Embryonic facial prominence (tissue), 1 donor: ENCODE measurements at regions not wholly inside any gene's neighbourhood (a gene's known extent, or its start where the extent isn't known, plus 50 kb on each side); places are given as distances from the start of the nearest gene placed in this dataset.
"Not testable (repeated sequence)": the region's sequence is repeated elsewhere in the genome, so short reads cannot be mapped to it uniquely, and the experiment has no call there.

Experiments used
- DNase-seq: peaks from one replicate; pipeline ENCODE4 v3.0.0-alpha.2; 2016; ENCODE audit errors: extremely low spot score

- no peak for DNase-seq
Observed at GRCh38 chr3:167001374-167001773, 378.7 kb downstream of the ZBBX start.

- no peak for DNase-seq
Observed at GRCh38 chr3:166993015-166993630, 387.0 kb downstream of the ZBBX start.

GRCh38 chr3:166986000-166986399 lies 394.1 kb downstream of the ZBBX start:
- DNase-seq: no peak

GRCh38 chr3:166975796-166976195 lies 404.3 kb downstream of the ZBBX start:
- not testable (repeated sequence) for DNase-seq

DNA sequence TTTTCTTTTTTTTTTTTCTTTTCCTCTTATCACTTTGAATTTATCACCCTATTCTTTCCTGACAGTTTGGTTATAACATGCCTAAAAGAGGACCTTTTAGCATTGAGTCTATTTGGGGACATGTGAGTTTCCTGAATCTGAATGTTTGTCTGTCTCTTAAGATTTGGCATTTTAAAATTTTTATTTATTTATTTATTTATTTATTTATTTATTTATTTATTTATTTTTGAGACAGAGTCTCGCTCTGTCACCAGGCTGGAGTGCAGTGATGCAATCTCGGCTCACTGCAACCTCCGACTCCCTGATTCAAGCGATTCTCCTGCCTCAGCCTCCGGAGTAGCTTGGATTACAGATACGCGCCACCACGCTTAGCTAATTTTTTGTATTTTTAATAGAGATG lies 412.4 kb downstream of the ZBBX start:
- not testable (repeated sequence) for DNase-seq

- DNase-seq: no peak
Observed at GRCh38 chr3:166962911-166963310, 417.2 kb downstream of the ZBBX start.

GRCh38 chr3:166957121-166957520 lies 423.0 kb downstream of the ZBBX start:
- no peak for DNase-seq

DNA sequence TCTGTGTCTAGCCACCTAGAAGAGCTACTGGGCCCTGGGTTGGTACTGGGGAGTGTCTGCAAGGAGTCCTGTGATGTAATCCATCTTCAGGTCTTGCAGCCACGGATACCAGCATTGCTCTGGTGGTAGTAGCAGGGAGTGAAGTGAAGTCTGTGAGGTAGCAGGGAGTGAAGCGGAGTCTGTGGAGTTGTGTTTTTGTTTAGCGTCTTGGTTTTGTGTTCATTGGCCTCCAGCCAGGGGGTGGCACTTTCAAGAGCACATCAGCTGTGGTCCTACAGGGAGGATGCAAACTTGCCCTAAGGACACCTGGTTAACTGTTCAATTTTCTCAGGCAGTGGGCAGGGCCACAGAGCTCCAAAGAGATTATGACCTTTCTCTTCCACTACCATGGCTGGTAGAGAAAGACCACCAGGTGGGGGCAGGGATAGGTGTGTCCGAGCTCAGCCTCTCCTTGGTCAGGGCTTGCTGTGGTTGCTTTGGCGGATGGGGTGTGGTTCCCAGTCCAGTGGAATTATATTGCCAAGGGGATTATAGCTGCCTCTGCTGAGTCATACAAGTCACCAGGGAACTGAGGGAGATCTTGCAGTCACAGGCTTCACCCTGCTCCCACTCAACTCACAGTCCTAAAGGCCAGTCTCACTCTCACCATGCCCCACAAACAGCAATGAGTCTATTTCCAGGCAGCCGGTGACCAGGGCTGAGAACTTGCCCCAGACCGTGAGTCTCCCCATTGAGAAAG lies 424.7 kb downstream of the ZBBX start:
- no peak for DNase-seq

- DNase-seq: no peak
Observed at GRCh38 chr3:166934879-166935278, 445.2 kb downstream of the ZBBX start.

DNA sequence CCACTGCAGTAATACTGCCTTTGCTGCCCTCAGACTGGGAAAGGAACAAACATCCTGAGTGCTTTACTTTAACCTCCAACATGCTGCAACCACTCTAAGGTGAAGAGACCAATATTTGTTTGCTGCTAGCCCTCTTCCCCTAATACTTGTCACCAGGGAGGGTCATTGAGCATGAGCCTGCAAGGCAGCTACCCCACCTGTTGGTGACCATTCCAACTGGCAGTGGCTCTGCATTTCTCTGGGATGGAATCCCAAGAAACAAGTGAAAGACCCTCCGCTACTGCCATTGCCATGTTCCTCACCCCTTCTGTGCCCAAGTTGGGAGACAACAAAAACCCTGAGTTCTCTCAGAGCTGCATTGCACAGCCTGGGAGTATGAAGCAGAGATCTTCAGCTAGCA lies 462.7 kb downstream of the ZBBX start:
- DNase-seq: no peak

- DNase-seq: no peak
Observed at GRCh38 chr3:166902374-166902773, 477.7 kb downstream of the ZBBX start.

- DNase-seq: no peak
Observed at GRCh38 chr3:166900866-166901577, 479.1 kb downstream of the ZBBX start.

DNA sequence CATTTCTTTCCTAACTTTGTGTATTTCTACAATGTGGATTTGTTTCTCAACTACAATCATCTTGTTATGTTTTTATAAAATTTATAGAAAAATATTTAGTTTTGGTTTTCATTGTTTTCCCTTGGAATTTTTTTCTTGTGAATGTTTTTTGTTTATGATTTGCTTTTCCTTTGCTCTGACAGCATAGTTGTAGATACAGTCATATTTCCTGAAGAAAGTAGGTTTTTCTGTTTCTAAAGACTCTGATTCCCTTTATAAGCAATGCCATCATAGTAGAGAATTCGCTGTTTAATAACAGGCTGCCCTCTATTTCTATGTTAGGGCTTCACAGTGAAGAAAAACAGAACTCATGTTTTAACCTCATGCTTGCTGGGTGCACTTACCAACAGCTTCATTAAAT lies 482.3 kb downstream of the ZBBX start:
- no peak for DNase-seq

DNA sequence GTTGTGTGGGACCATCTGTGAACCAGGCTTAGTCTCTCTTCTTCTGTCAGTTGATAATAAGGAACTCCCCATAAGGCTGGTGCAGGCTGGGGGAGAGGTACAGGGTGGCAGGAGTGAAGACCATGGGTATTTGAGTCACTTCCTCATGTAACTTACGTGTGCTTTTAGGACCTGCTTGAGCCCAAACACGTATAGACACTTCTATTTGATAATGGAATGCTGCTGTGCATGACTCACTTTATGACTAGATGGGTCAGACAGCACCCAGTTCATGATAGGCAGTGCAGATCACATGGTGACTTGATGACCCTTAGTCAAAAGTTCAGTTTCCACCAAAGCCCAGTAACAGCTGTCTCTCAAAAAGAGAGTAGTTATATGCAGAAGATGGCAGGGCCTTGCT lies 490.9 kb downstream of the ZBBX start:
- DNase-seq: no peak

- no peak for DNase-seq
Observed at GRCh38 chr3:166879661-166880060, 500.4 kb downstream of the ZBBX start.

DNA sequence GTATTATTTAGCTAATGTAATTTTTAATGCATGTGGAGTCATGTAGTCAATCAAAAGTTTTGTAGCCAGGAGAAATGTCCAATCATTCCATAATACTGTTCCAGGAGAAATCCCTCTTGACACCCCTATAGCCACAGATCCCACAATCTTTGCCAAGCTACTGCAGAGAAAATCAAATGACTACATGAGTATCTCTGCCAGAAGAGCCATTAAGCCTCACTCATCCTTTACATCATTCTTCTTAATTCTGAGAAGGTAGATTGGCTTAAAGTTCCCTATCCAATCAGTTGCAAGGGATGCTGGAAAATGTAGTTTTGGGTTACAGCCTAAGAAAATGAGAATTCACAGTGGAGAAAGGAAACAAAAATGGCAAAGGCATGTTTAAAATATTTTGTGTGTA lies 502.1 kb downstream of the ZBBX start:
- no peak for DNase-seq

GRCh38 chr3:166864473-166865467 lies 515.3 kb downstream of the ZBBX start:
- DNase-seq: no peak

- no peak for DNase-seq
Observed at GRCh38 chr3:166860217-166860616, 519.9 kb downstream of the ZBBX start.

DNA sequence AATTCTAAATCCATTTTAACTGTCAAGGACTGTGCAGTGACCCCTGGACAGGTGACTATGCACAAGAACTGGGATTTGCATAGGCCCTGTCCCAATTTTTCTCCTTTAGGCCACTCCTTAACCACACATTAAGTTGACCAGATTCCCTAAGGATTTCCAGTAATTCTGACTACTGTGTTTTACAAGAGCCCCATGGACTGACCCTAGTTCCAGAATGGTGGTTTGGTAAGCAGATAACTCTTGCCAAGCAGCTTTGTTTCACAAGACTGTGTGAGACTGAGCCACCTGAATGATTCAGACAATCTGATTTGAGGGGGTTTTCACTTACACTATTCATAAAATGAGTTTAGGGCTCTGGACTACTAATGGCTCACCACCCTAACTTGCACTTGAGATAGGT lies 535.8 kb downstream of the ZBBX start:
- DNase-seq: no peak

DNA sequence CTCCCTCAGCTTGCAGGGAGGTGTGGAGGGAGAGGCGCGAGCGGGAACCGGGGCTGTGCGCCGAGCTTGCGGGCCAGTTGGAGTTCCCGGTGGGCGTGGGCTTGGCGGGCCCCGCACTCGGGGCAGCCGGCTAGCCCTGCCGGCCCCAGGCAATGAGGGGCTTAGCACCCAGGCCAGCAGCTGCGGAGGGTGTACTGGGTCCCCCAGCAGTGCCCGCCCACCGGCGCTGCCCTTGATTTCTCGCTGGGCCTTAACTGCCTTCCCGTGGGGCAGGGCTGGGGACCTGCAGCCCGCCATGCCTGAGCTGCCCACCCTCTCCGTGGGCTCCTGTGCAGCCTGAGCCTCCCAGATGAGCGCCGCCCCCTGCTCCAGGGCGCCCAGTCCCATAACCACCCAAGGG lies 537.3 kb downstream of the ZBBX start:
- DNase-seq: not testable (repeated sequence)

GRCh38 chr3:166837535-166837934 lies 542.6 kb downstream of the ZBBX start:
- no peak for DNase-seq

GRCh38 chr3:166836836-166837235 lies 543.3 kb downstream of the ZBBX start:
- DNase-seq: no peak
